HepG2 (cell line): ENCODE measurements at regions not wholly inside any gene's neighbourhood (a gene's known extent, or its start where the extent isn't known, plus 50 kb on each side); places are given as distances from the start of the nearest gene placed in this dataset.

Experiments used
- ATAC-seq: fragments of 200-7000 bp; cut with Tn5 transposase; 3 replicates; pipeline ENCODE4 v1.9.1; 2020; ENCODE audit warnings: mild to moderate bottlenecking, moderate library complexity
- BruUV-seq: library from RNA; stranded (reverse); fragments of 400-500 nt; replicated peaks from 2 replicates; lab custom pipeline; 2021; lab: Mats Ljungman, UMichigan
- CTCF ChIA-PET: fragments of 300-600 bp; formaldehyde crosslinking; extraction: SDS; loops from one replicate; lab custom pipeline; 2021; ENCODE audit warnings: low total read pairs, inconsistent platforms, low intra/inter-chr PET ratio; lab: Yijun Ruan, JAX
- POLR2A ChIA-PET: fragments of 350-600 bp; sonication (Branson Sonifier 250); formaldehyde crosslinking; loops from one replicate; lab custom pipeline; 2020; ENCODE audit warnings: antibody characterized with exemption, inconsistent platforms; lab: Yijun Ruan, JAX
- DNase-seq: peaks from one replicate; pipeline ENCODE4 v3.0.0-alpha.2; 2015; ENCODE audit warnings: low spot score
- FAIRE-seq: peaks from 3 replicates; lab custom pipeline; 2011; peaks lifted over from hg19 to GRCh38; lab: Jason Lieb, UNC
- H2AFZ ChIP-seq: one replicate; pipeline ENCODE4 v1.6.1; 2011; ENCODE audit warnings: low read length, inconsistent platforms
- H3K27ac ChIP-seq: fragments of 300-600 bp; 3 replicates; pipeline ENCODE4 v1.8.0; 2011; ENCODE audit warnings: mixed run types, mild to moderate bottlenecking, mixed read lengths, low read length, inconsistent platforms; ENCODE audit not compliant: insufficient read depth; ENCODE audit errors: extremely low read length
- H3K27me3 ChIP-seq, 2 experiments: fragments of 200-600 bp in 1 of 2; 2 replicates in 1 of 2; 3 replicates in 1 of 2; pipeline versions ENCODE4 v1.6.0 to v1.8.0; 2011; ENCODE audit warnings: low read length in 2 of 2, mild to moderate bottlenecking in 2 of 2, moderate library complexity in 2 of 2, inconsistent platforms in 1 of 2; ENCODE audit not compliant: insufficient read depth in 2 of 2, control insufficient read depth in 1 of 2
- H3K36me3 ChIP-seq, 2 experiments: fragments of 200-600 bp in 1 of 2; replicated peaks in 1 of 2; 2 replicates in 1 of 2; 3 replicates in 1 of 2; pipeline versions ENCODE4 v1.5.1 to v1.8.0; 2011; ENCODE audit warnings: low read length in 2 of 2, inconsistent platforms in 1 of 2; ENCODE audit not compliant: insufficient read depth in 2 of 2, control insufficient read depth in 1 of 2
- H3K4me1 ChIP-seq: 2 replicates; pipeline ENCODE4 v1.5.1; 2012; ENCODE audit warnings: low read length, inconsistent platforms; ENCODE audit not compliant: insufficient read depth
- H3K4me2 ChIP-seq: 2 replicates; pipeline ENCODE4 v1.6.0; 2011; ENCODE audit warnings: low read depth, low read length, inconsistent platforms
- H3K4me3 ChIP-seq, 3 experiments: fragments of 200-600 bp in 1 of 3; sonication (generic), shearing (Covaris generic) in 1 of 3; replicated peaks in 1 of 3; 2 replicates each; pipeline ENCODE4 v1.5.1; 2011 to 2016; ENCODE audit warnings: low read length in 3 of 3, inconsistent platforms in 2 of 3, low read depth in 2 of 3, mild to moderate bottlenecking in 2 of 3, control low read depth in 1 of 3, mixed read lengths in 1 of 3; ENCODE audit not compliant: insufficient read depth in 1 of 3
- H3K79me2 ChIP-seq: one replicate; pipeline ENCODE4 v1.6.1; 2011; ENCODE audit warnings: low read length, inconsistent platforms; ENCODE audit not compliant: insufficient read depth
- H3K9ac ChIP-seq: 2 replicates; pipeline ENCODE4 v1.6.0; 2011; ENCODE audit warnings: mild to moderate bottlenecking, low read depth, low read length, inconsistent platforms; ENCODE audit not compliant: insufficient read depth
- H3K9me3 ChIP-seq: 2 replicates; pipeline ENCODE4 v1.5.1; 2012; ENCODE audit warnings: mild to moderate bottlenecking, low read length
- H4K20me1 ChIP-seq: 2 replicates; pipeline ENCODE4 v1.6.0; 2011; ENCODE audit warnings: inconsistent platforms, mild to moderate bottlenecking, low read length, moderate library complexity; ENCODE audit not compliant: insufficient read depth
- CHD4 ChIP-seq: fragments of 200-600 bp; sonication (generic); IDR thresholded peaks from 2 replicates; pipeline ENCODE4 v1.7.0; 2017; ENCODE audit warnings: mild to moderate bottlenecking, low read length, borderline replicate concordance
- FOXK1 ChIP-seq: sonication (generic); formaldehyde crosslinking; IDR thresholded peaks from 2 replicates; pipeline ENCODE4 v1.4.0; 2020; ENCODE audit warnings: low read depth, missing genetic modification reagents, borderline replicate concordance
- GATAD2A ChIP-seq: IDR thresholded peaks from 2 replicates; pipeline ENCODE4 v1.6.1; 2016
- GPN1 ChIP-seq: sonication (generic); formaldehyde crosslinking; IDR thresholded peaks from 2 replicates; pipeline ENCODE4 v1.5.1; 2020; ENCODE audit warnings: missing genetic modification reagents, borderline replicate concordance
- PRPF4 ChIP-seq: fragments of 200-400 bp; formaldehyde crosslinking; IDR thresholded peaks from 2 replicates; pipeline ENCODE4 v1.6.1; 2016; ENCODE audit warnings: low read length, low read depth; ENCODE audit not compliant: poor library complexity, severe bottlenecking
- THRA ChIP-seq: sonication (generic); formaldehyde crosslinking; IDR thresholded peaks from 2 replicates; pipeline ENCODE4 v1.4.0; 2020; ENCODE audit warnings: missing genetic modification reagents, borderline replicate concordance
- ZFP1 ChIP-seq: IDR thresholded peaks from 2 replicates; pipeline ENCODE4 v1.6.1; 2016
- ZKSCAN8 ChIP-seq: IDR thresholded peaks from 2 replicates; pipeline ENCODE4 v1.6.1; 2016; ENCODE audit warnings: borderline replicate concordance, missing genetic modification reagents, missing compliant biosample characterization
- ZMAT3 ChIP-seq: sonication (generic); formaldehyde crosslinking; conservative IDR thresholded peaks from 2 replicates; pipeline ENCODE4 v1.7.0; 2021; ENCODE audit warnings: missing genetic modification reagents
- ZMYM3 ChIP-seq: sonication (generic); formaldehyde crosslinking; IDR thresholded peaks from 2 replicates; pipeline ENCODE4 v1.5.1; 2020; ENCODE audit warnings: mild to moderate bottlenecking, missing genetic modification reagents
- ZNF138 ChIP-seq: sonication (generic); formaldehyde crosslinking; IDR thresholded peaks from 2 replicates; pipeline ENCODE4 v1.5.0; 2020; ENCODE audit warnings: mild to moderate bottlenecking, low read depth, missing genetic modification reagents
- ZNF414 ChIP-seq: sonication (generic); formaldehyde crosslinking; IDR thresholded peaks from 2 replicates; pipeline ENCODE4 v1.5.0; 2020; ENCODE audit warnings: missing genetic modification reagents
- ZNF598 ChIP-seq: sonication (generic); formaldehyde crosslinking; IDR thresholded peaks from 2 replicates; pipeline ENCODE4 v1.5.1; 2020; ENCODE audit warnings: mild to moderate bottlenecking, missing genetic modification reagents, borderline replicate concordance
- ZNF784 ChIP-seq: sonication (generic); formaldehyde crosslinking; IDR thresholded peaks from 2 replicates; pipeline ENCODE4 v1.5.1; 2020; ENCODE audit warnings: missing genetic modification reagents, mild to moderate bottlenecking, borderline replicate concordance
- ZNF788 ChIP-seq: sonication (generic); formaldehyde crosslinking; IDR thresholded peaks from 2 replicates; pipeline ENCODE4 v1.5.0; 2020; ENCODE audit warnings: mild to moderate bottlenecking, missing genetic modification reagents, borderline replicate concordance
- ZNF878 ChIP-seq: sonication (generic); formaldehyde crosslinking; IDR thresholded peaks from 2 replicates; pipeline ENCODE4 v1.8.1; 2023; ENCODE audit warnings: mild to moderate bottlenecking, missing genetic modification reagents, moderate library complexity
- ZNF891 ChIP-seq: sonication (generic); formaldehyde crosslinking; IDR thresholded peaks from 2 replicates; pipeline ENCODE4 v1.5.0; 2020; ENCODE audit warnings: mild to moderate bottlenecking, missing genetic modification reagents
- ZSCAN9 ChIP-seq: IDR thresholded peaks from 2 replicates; pipeline ENCODE4 v1.6.1; 2016; ENCODE audit warnings: borderline replicate concordance
- WGBS: methylation state at CpG from one replicate; pipeline ENCODE4 v1.1.6; 2017; ENCODE audit warnings: low lambda C conversion rate; 5-methylcytosine and 5-hydroxymethylcytosine counted together
- in situ Hi-C: cut with HindIII; loops from 2 replicates; pipeline ENCODE4 v1.10.0; 2017; ENCODE audit warnings: low pct_unique_long_range_greater_than_20kb; ENCODE audit not compliant: extremely low pct_ligation_motif_present
- intact Hi-C: fragments of 100-400 bp; cut with micrococcal nuclease; formaldehyde crosslinking; loops from one replicate; pipeline ENCODE4 v1.10.0; 2022; ENCODE audit not compliant: unreplicated experiment

- POLR2A ChIA-PET: no interaction called here
- in situ Hi-C loops (no loop called here), intact Hi-C loops (no loop called here)
- H3K4me2 ChIP-seq: no peak overlapping the region
- no TSS peak for BruUV-seq
- H3K79me2 ChIP-seq: no peaks in the 10 kb centered on the region
- H3K9me3 ChIP-seq: peaks cover 83% of the 10 kb centered on the region
- no peak for FAIRE-seq
- DNase-seq: no peak
- no peak overlapping the region for H2AFZ ChIP-seq
- no peaks in the 10 kb centered on the region for H4K20me1 ChIP-seq
- WGBS: 0% methylated on average over 2 of the region's 2 CpGs
- no peak overlapping the region for H3K27ac ChIP-seq
- H3K4me3 ChIP-seq: no peak overlapping the region
- H3K27me3 ChIP-seq: no peaks in the 10 kb centered on the region
- CTCF ChIA-PET: no interaction called here
- ATAC-seq: no peak
- no peaks in the 10 kb centered on the region for H3K4me1 ChIP-seq
- H3K36me3 ChIP-seq: no peaks in the 10 kb centered on the region
- H3K9ac ChIP-seq: no peak overlapping the region
- TF ChIP-seq PRPF4: no peak
- no peak for TF ChIP-seq ZMAT3
These were observed 425.3 kb downstream of the KIF16B start for GRCh38 chr20:16147916-16148315.

- no TSS peak for BruUV-seq
These were observed 426.0 kb downstream of the KIF16B start for GRCh38 chr20:16147216-16147615.

More at GRCh38 chr20:16147216-16147615, 426.0 kb downstream of the KIF16B start:
- FAIRE-seq (no peak), ATAC-seq (no peak), DNase-seq (no peak)
- Histone ChIP-seq H3K4me2 (no peak overlapping the region), H3K36me3 (no peaks in the 10 kb centered on the region), H3K9me3 (peaks cover 82% of the 10 kb centered on the region), H2AFZ (no peak overlapping the region), H3K27ac (no peak overlapping the region), H3K79me2 (no peaks in the 10 kb centered on the region), H3K4me1 (no peaks in the 10 kb centered on the region), H4K20me1 (no peaks in the 10 kb centered on the region), H3K27me3 (no peaks in the 10 kb centered on the region), H3K4me3 (no peak overlapping the region), H3K9ac (no peak overlapping the region)
- TF ChIP-seq ZNF878 (no peak), ZNF138 (CRISPR knock-in tag) (no peak), ZMYM3 (CRISPR knock-in tag) (no peak), ZKSCAN8 (CRISPR knock-in tag) (no peak), ZFP1 (CRISPR knock-in tag) (no peak), CHD4 (no peak), ZNF788 (CRISPR knock-in tag) (no peak), GPN1 (CRISPR knock-in tag) (no peak), ZNF784 (CRISPR knock-in tag) (no peak), GATAD2A (CRISPR knock-in tag) (no peak), ZNF414 (no peak), ZMAT3 (no peak), ZNF598 (CRISPR knock-in tag) (no peak), THRA (CRISPR knock-in tag) (no peak), ZSCAN9 (CRISPR knock-in tag) (no peak), FOXK1 (no peak), ZNF891 (CRISPR knock-in tag) (no peak)
- WGBS: 0% methylated on average over 1 of the region's 1 CpG
- intact Hi-C loops (no loop called here), in situ Hi-C loops (no loop called here)
- ChIA-PET CTCF (no interaction called here), POLR2A (no interaction called here)
